ENCODE measurements at regions not wholly inside any gene's neighbourhood (a gene's known extent, or its start where the extent isn't known, plus 50 kb on each side); places are given as distances from the start of the nearest gene placed in this dataset.
A peak's percentile ranks its signal among the peaks of the same experiment; 100 is the strongest.
"Not testable (repeated sequence)": the region's sequence is repeated elsewhere in the genome, so short reads cannot be mapped to it uniquely, and the experiment has no call there.

- no peak for ATAC-seq
- no peak for DNase-seq
- intact Hi-C loops (cut with DNase I, micrococcal nuclease), result no loop called here
These were observed 136.7 kb upstream of the TAF11L2 start for GRCh38 chr5:17361331-17361730.

GRCh38 chr5:17364987-17365810 lies 132.8 kb upstream of the TAF11L2 start:
- no peak for ATAC-seq
- no peak for DNase-seq
- intact Hi-C loops (cut with DNase I, micrococcal nuclease), result no loop called here

- no peak for ATAC-seq
- intact Hi-C loops (cut with DNase I, micrococcal nuclease), result no loop called here
- no peak for DNase-seq
These were observed 132.3 kb upstream of the TAF11L2 start for GRCh38 chr5:17365811-17366138.

GRCh38 chr5:17367256-17367840 lies 130.7 kb upstream of the TAF11L2 start:
- ATAC-seq, result no peak
- intact Hi-C loops (cut with DNase I, micrococcal nuclease), result no loop called here
- no peak for DNase-seq

GRCh38 chr5:17370651-17371050 lies 127.4 kb upstream of the TAF11L2 start:
- no peak for ATAC-seq
- intact Hi-C loops (cut with DNase I, micrococcal nuclease), result no loop called here
- DNase-seq, result no peak

- ATAC-seq (no peak), DNase-seq (no peak)
- intact Hi-C loops (cut with DNase I, micrococcal nuclease), result no loop called here
These were observed 124.6 kb upstream of the TAF11L2 start for GRCh38 chr5:17373406-17373805.

- DNase-seq (no peak), ATAC-seq (no peak)
- intact Hi-C loops (cut with DNase I, micrococcal nuclease), result no loop called here
These were observed 124.0 kb upstream of the TAF11L2 start for GRCh38 chr5:17373814-17374556.

GRCh38 chr5:17374973-17375742 lies 122.9 kb upstream of the TAF11L2 start:
- ATAC-seq (no peak), DNase-seq (no peak)
- intact Hi-C loops (cut with DNase I, micrococcal nuclease), result no loop called here

GRCh38 chr5:17375886-17376285 lies 122.1 kb upstream of the TAF11L2 start:
- ATAC-seq; DNase-seq; intact Hi-C loops (cut with DNase I, micrococcal nuclease): not testable (repeated sequence)

GRCh38 chr5:17378346-17378997 lies 119.6 kb upstream of the TAF11L2 start:
- intact Hi-C loops (cut with DNase I, micrococcal nuclease), result no loop called here
- DNase-seq (no peak), ATAC-seq (no peak)

- no peak for DNase-seq
- no peak for ATAC-seq
- intact Hi-C loops (cut with DNase I, micrococcal nuclease), result no loop called here
These were observed 118.7 kb upstream of the TAF11L2 start for GRCh38 chr5:17379100-17379951.

GRCh38 chr5:17381932-17382331 lies 116.1 kb upstream of the TAF11L2 start:
- ATAC-seq (no peak), DNase-seq (peak; percentile 19 to 36)
- intact Hi-C loops (cut with DNase I, micrococcal nuclease), result no loop called here

GRCh38 chr5:17383526-17383925 lies 114.5 kb upstream of the TAF11L2 start:
- intact Hi-C loops (cut with DNase I, micrococcal nuclease), result no loop called here
- DNase-seq (no peak), ATAC-seq (no peak)

- intact Hi-C loops (cut with DNase I, micrococcal nuclease), result no loop called here
- no peak for ATAC-seq
These were observed 113.8 kb upstream of the TAF11L2 start for GRCh38 chr5:17384181-17384580.

GRCh38 chr5:17388717-17389116 lies 109.3 kb upstream of the TAF11L2 start:
- no peak for ATAC-seq
- intact Hi-C loops (cut with DNase I, micrococcal nuclease), result no loop called here

More at GRCh38 chr5:17384181-17384580, 113.8 kb upstream of the TAF11L2 start:
- no peak for DNase-seq

GRCh38 chr5:17394086-17394485 lies 103.9 kb upstream of the TAF11L2 start:
- no peak for ATAC-seq
- DNase-seq, result no peak
- intact Hi-C loops (cut with DNase I, micrococcal nuclease), result no loop called here

More at GRCh38 chr5:17388717-17389116, 109.3 kb upstream of the TAF11L2 start:
- DNase-seq, result no peak

GRCh38 chr5:17395106-17395880 lies 102.7 kb upstream of the TAF11L2 start:
- ATAC-seq (no peak), DNase-seq (no peak)
- intact Hi-C loops (cut with DNase I, micrococcal nuclease), result no loop called here

Data from left colon (tissue), 2 donors.